GM21786 (cell line): ENCODE measurements at regions not wholly inside any gene's neighbourhood (a gene's known extent, or its start where the extent isn't known, plus 50 kb on each side); places are given as distances from the start of the nearest gene placed in this dataset.

ENCODE experiments used
- ATAC-seq: cut with Tn5 transposase; IDR thresholded peaks from one replicate; pipeline ENCODE4 v1.9.1; 2021; ENCODE audit not compliant: unreplicated experiment

GRCh38 chr5:87099968-87100367 is 167.7 kb upstream of the RASA1 start:
- no peak for ATAC-seq

- ATAC-seq = no peak
Measured at GRCh38 chr5:87101321-87101720, 166.4 kb upstream of the RASA1 start.

- ATAC-seq = no peak
Measured at GRCh38 chr5:87102841-87103240, 164.8 kb upstream of the RASA1 start.

- peak; percentile 99 for ATAC-seq
Measured at GRCh38 chr5:87103616-87104287, 163.9 kb upstream of the RASA1 start.

- ATAC-seq = no peak
Measured at GRCh38 chr5:87105577-87105976, 162.1 kb upstream of the RASA1 start.

GRCh38 chr5:87109746-87110145 is 157.9 kb upstream of the RASA1 start:
- ATAC-seq = no peak

- ATAC-seq = no peak
Measured at GRCh38 chr5:87110721-87111120, 157.0 kb upstream of the RASA1 start.

- ATAC-seq = no peak
Measured at GRCh38 chr5:87113861-87114260, 153.8 kb upstream of the RASA1 start.

- no peak for ATAC-seq
Measured at GRCh38 chr5:87114631-87115030, 153.1 kb upstream of the RASA1 start.

- ATAC-seq = no peak
Measured at GRCh38 chr5:87115839-87116364, 151.8 kb upstream of the RASA1 start.

GRCh38 chr5:87116825-87117512 is 150.7 kb upstream of the RASA1 start:
- peak; percentile 86 for ATAC-seq

- no peak for ATAC-seq
Measured at GRCh38 chr5:87119588-87119987, 148.1 kb upstream of the RASA1 start.

GRCh38 chr5:87120518-87121303 is 147.0 kb upstream of the RASA1 start:
- peak; percentile 15 for ATAC-seq

- peak; percentile 72 for ATAC-seq
Measured at GRCh38 chr5:87121304-87122150, 146.2 kb upstream of the RASA1 start.

- no peak for ATAC-seq
Measured at GRCh38 chr5:87122151-87122977, 145.3 kb upstream of the RASA1 start.

- no peak for ATAC-seq
Measured at GRCh38 chr5:87125766-87126165, 141.9 kb upstream of the RASA1 start.

GRCh38 chr5:87126869-87127268 is 140.8 kb upstream of the RASA1 start:
- no peak for ATAC-seq

GRCh38 chr5:87127426-87127825 is 140.3 kb upstream of the RASA1 start:
- no peak for ATAC-seq

- ATAC-seq = no peak
Measured at GRCh38 chr5:87127956-87128687, 139.6 kb upstream of the RASA1 start.
